ENCODE measurements at regions not wholly inside any gene's neighbourhood (a gene's known extent, or its start where the extent isn't known, plus 50 kb on each side); places are given as distances from the start of the nearest gene placed in this dataset.

GRCh38 chr1:69172003-69173000, 395.4 kb upstream of the LRRC7 start:
- no peak for DNase-seq

DNA sequence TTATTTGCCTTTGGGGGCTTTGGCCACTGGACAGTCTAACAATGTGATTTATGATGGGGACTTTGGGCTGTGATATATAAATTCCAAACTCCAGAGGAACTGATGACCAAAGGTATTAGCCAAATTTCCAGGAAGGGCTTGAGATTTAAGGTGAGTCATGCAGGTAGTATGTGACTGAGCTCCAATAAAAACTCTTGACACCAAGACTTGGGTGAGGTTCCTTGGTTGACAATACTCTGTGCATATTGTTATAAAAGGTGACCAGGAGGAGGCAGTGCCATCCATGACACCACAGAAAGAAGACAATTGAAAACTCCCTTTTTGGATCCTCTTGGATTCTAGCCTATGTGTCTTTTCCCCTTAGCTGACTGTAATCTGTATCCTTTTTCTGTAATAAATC, 392.7 kb upstream of the LRRC7 start:
- no peak for DNase-seq

- no peak for DNase-seq
Measured at GRCh38 chr1:69180358-69180757, 387.4 kb upstream of the LRRC7 start.

GRCh38 chr1:69185378-69185777, 382.3 kb upstream of the LRRC7 start:
- DNase-seq, result no peak

DNA sequence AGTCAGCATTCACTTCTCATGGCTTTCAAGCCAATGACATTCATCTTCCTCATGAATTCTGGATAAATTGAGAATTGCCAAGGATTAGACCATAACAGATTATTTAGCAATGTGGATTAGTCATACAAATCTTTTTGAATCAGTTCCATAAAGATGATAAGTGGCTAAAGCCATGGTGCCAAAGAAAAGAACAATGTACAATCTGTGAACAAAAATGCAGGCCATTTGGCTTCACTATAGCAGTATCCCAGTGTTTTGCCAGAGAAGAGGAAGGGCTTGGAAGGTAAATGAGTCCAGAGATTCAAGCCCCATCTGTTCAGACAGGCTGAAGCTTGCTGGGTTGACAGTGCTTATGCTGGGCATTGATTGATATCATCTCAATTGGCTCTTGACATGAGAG, 376.4 kb upstream of the LRRC7 start:
- peak; percentile 4 for DNase-seq

DNA sequence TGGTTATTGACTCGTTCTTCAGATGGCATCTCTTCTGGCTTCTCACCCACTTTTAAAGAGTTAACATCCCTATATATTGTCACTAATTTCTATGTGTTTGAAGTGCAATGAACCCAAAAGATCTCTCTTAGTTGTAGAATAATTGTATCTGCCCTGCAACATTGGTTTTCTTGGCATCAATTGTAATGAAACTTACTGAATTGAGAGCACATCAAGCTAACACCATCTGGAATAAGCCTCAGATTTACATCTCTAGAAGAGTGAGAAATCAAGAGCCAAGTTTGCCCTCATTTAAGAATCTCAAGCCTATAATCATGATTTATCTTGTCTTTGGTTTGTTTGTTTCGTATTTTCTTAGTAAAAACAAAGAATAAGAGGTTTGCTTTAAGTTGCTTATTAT, 372.6 kb upstream of the LRRC7 start:
- DNase-seq, result no peak

DNA sequence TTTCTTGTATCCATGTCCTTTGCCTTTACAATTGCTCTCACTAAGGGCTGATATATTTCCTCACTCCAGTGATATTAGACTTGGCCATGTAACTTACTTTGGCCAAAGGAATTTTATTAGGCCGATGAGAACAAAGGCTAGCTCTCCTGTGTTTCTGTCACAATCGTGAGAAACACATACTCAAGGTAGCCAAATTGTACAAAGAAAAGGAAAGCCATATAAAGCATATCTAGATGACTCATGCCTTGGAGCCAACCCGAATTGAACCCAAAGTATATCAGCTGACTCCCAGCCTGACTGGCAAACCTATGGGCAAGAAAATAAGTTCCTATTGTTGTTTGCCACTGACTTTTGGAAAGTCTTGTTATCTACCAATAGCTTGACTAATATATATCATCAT, 371.7 kb upstream of the LRRC7 start:
- no peak for DNase-seq

- DNase-seq, result no peak
Measured at GRCh38 chr1:69197816-69198215, 369.9 kb upstream of the LRRC7 start.

DNA sequence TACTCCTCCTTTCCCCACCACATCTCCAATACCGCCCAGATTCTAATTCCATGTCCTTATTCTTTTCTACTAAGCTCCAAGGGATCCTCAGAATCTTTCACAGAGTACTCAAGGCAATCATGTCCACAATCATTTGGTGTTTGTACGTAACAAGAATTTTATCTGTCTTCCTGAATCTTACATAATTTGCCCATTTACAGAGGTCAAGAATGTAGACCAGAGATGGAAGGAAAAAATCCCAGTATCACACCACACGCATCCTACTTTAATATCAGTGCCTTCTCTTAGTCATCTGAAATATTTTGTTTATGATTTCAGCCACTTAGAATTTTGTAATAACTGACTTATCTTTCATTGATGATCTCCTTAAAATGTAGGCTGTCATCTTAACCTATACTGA, 366.0 kb upstream of the LRRC7 start:
- no peak for DNase-seq

- DNase-seq, result no peak
Measured at GRCh38 chr1:69203166-69203565, 364.6 kb upstream of the LRRC7 start.

DNA sequence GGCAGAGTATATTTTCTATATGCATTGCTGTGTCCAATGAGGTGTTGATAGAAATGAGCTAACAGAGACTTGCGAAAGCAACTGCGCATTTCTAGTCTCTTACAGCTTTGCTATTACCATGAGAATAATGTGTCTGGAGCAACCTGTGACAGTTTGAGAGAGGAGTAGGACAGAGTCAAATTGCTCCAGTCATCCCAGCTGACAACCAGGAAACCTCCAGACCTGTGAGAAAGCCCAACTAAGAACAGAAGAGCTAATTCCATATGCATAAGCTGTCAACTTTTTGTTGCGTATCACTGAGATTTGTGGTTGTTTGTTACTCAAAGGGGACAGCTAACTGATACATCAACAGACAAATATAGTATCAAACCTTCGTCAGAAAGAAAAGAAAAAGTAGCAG, 354.1 kb upstream of the LRRC7 start:
- DNase-seq, result no peak

DNA sequence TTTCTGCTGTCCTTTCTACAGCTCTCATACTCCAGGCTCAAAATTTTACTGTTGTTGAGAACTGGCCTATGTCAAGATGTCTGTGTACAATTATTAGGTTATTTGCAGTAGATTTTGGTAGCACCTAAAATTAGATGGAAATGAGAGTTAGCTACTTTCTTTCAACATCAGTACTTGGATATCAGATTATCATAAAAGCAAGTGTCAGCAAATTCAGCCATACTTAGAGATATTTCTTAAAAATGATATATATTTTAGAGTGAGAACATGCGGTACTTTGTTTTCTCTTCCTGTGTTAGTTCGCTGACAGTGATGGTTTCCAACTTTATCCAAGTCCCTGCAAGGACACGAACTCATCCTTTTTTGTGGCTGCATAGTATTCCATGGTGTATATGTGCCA, 351.8 kb upstream of the LRRC7 start:
- DNase-seq, result no peak

GRCh38 chr1:69220672-69221071, 347.1 kb upstream of the LRRC7 start:
- DNase-seq, result no peak

DNA sequence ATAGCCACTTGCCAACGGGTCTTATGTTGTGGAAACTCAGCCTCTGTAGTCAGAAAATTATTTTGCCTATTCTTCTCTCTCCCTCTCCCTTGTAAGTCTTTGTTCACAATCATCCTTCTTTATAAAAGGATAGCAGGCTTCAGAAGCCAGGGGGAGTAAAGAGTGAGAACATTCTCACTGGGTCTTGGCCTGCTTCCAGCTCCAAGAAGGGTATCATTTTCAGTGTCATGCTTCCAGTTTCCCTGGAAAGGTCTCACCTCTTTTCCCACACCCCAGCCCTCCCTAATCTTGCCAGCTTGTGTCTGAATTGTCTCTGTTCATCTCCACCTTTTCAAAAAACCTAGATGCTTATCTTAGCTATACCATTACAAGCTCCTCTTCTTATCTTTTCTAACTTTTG, 346.2 kb upstream of the LRRC7 start:
- DNase-seq, result no peak

GRCh38 chr1:69223156-69223555, 344.6 kb upstream of the LRRC7 start:
- no peak for DNase-seq

DNA sequence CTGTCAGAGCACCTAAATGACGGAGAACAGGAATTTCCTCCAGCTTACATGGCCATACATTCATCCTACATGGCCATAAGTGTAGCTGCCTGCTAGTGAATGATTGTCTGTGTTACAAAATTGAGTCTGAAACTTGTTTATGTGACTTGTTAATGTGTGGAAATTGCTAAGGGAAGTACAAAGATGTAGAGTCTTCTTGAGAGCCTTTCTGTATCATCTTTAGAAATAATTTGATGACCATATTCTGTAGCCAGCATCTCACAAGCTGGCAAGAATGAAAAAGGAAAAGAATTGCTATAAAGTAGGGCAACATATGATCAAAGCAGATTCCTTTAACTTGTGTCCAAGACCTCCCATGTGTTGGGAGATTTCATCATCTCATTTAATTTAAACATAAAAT, 339.2 kb upstream of the LRRC7 start:
- no peak for DNase-seq

- DNase-seq, result no peak
Measured at GRCh38 chr1:69230208-69230607, 337.5 kb upstream of the LRRC7 start.

- DNase-seq, result no peak
Measured at GRCh38 chr1:69233463-69233862, 334.3 kb upstream of the LRRC7 start.

DNA sequence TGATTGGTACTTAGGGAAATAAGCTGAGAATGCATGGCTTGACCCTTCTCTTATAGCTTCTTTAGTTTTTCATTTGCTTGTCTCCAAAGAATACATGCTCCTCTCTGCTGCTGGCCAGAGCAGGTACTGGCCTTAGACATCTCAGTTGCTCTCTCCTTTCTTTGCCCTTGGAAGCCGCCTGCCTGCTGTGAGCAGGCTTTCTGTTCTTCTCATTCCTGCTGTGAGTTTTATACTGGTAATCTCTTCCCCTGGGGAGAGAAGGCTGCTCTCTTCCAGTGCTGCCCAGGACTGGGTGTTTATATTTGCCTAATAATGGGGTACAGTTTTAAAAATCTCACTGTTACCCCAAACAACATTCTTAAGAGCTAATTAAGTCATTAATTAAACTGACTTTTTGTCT, 323.5 kb upstream of the LRRC7 start:
- no peak for DNase-seq

- no peak for DNase-seq
Measured at GRCh38 chr1:69246109-69246508, 321.6 kb upstream of the LRRC7 start.

DNA sequence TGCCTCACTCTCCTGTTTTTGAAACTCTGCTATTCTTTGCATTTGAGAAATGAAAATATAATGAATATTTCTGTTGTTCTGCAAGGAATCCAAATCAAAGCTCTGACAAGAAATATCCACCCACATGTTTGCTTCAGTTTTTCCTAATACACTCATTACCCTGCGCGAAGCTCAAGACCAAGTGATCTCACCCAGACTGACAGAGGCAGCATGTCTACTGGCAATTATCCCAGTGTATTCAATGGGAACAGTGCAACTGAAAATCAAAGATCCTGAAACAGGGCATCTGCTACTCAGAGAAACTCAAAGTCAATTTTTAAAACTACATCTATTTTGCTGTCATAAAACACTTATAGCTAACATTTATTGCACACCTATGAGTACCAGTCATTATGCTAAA, 321.0 kb upstream of the LRRC7 start:
- no peak for DNase-seq

GRCh38 chr1:69252696-69253095, 315.0 kb upstream of the LRRC7 start:
- DNase-seq, result no peak

DNA sequence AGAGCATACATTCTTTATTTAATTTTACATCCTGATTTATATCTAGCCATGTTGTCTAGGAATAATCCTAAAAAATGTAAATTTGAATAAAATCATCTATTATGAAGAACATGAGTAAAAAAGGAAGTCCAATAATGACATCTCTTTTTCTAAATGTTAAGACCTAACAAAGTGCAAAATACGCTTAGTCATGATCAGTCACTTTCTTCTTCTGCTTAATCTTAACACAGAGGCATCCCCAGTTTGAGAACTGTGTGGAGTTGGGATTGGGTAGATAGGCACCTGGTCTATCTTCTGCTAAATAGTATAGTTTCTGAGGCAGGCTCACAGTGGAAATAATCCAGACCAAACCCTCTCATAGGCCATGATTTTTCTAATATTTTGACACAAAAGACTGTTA, 311.7 kb upstream of the LRRC7 start:
- DNase-seq, result no peak

GRCh38 chr1:69258842-69259241, 308.9 kb upstream of the LRRC7 start:
- no peak for DNase-seq

- DNase-seq, result peak; percentile 89
Measured at GRCh38 chr1:69263921-69264391, 303.8 kb upstream of the LRRC7 start.

All from NCI-H1417 treated with DMSO at 0.1 percent for 48 hours (cell line).